Thyroid gland (tissue), 4 donors: ENCODE measurements at regions not wholly inside any gene's neighbourhood (a gene's known extent, or its start where the extent isn't known, plus 50 kb on each side); places are given as distances from the start of the nearest gene placed in this dataset.

Experiments
- POLR2A ChIP-seq, 2 donors: fragments of 450-650 bp; IDR thresholded peaks; one replicate each; pipeline ENCODE4 v1.6.1; 2017; ENCODE audit warnings: antibody characterized with exemption in 2 of 2, mild to moderate bottlenecking in 2 of 2, moderate library complexity in 1 of 2
- TF ChIP-seq, protein P1 (sequence below), 6 experiments: fragments of 200-600 bp in 3 of 6; fragments of 450-650 bp in 3 of 6; sonication (generic) in 3 of 6; IDR thresholded peaks; one replicate each; pipeline ENCODE4 v1.5.1; 2016 to 2019; ENCODE audit warnings: antibody characterized with exemption in 6 of 6, mild to moderate bottlenecking in 2 of 6, inconsistent platforms in 1 of 6, moderate library complexity in 1 of 6

DNA sequence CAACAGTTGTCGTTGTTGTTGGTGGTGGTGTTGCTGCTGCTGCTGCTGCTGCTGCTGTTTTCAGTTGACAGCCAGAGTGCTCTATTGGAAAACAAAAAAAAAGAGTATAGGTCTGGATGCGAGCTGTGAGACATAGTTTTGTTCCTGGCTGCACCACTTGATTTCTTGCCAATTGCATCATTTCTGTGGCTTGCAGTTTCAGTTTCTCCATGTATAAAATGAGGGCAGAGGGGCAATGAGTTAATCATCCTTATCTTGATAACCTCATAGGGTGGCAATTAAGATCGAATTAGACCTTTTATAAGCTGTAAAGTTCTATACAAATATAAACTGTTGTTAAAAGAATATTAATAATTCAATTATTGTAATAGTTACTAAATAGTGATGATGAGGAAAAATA lies 156.7 kb downstream of the DMRTA2 start:
- no peak for TF ChIP-seq POLR2A (IDR thresholded peaks at IDR 0.05)
- TF ChIP-seq, protein P1, sequence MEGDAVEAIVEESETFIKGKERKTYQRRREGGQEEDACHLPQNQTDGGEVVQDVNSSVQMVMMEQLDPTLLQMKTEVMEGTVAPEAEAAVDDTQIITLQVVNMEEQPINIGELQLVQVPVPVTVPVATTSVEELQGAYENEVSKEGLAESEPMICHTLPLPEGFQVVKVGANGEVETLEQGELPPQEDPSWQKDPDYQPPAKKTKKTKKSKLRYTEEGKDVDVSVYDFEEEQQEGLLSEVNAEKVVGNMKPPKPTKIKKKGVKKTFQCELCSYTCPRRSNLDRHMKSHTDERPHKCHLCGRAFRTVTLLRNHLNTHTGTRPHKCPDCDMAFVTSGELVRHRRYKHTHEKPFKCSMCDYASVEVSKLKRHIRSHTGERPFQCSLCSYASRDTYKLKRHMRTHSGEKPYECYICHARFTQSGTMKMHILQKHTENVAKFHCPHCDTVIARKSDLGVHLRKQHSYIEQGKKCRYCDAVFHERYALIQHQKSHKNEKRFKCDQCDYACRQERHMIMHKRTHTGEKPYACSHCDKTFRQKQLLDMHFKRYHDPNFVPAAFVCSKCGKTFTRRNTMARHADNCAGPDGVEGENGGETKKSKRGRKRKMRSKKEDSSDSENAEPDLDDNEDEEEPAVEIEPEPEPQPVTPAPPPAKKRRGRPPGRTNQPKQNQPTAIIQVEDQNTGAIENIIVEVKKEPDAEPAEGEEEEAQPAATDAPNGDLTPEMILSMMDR (IDR thresholded peaks at IDR 0.05), result no peak
